ENCODE measurements at regions not wholly inside any gene's neighbourhood (a gene's known extent, or its start where the extent isn't known, plus 50 kb on each side); places are given as distances from the start of the nearest gene placed in this dataset.

DNA sequence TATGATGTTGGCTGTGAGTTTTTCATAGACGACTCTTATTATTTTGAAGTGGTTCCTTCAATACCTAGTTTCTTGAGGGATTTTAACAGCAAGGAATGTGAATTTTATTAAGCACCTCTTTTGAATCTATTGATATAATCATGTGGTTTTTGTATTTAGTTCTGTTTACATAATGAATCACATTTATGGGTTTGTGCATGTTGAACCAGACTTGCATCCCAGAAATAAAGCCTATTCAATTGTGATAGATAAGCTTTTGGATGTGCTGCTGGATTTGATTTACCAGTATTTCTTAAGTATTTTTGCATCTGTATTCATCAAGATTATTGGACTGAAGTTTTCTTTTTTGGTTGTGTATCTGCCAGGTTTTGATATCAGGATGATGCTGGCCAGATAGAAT is 131.6 kb upstream of the SCN7A start:
- no peak overlapping the region for H3K9ac ChIP-seq
- 86% methylated on average over 1 of the region's 1 CpG for WGBS (ENCODE audit: low lambda C conversion rate)
- DNase-seq, result no peak
- CTCF ChIA-PET, result no interaction called here
- no peaks in the 10 kb centered on the region for H4K20me1 ChIP-seq (ENCODE audit: insufficient read depth)
- POLR2A ChIA-PET, result no interaction called here
- H3K27me3 ChIP-seq (ENCODE audit: insufficient read depth), result no peaks in the 10 kb centered on the region
- H3K27ac ChIP-seq (ENCODE audit: low read depth in 2 of 2, low read length in 1 of 2), result no peak overlapping the region
- no peak overlapping the region for H2AFZ ChIP-seq (ENCODE audit: low read depth)
- no peaks in the 10 kb centered on the region for H3K9me2 ChIP-seq
- no peak overlapping the region for H3K4me3 ChIP-seq (ENCODE audit: low read depth in 2 of 2, low read length in 1 of 2)
- H3K4me2 ChIP-seq, result no peak overlapping the region
- H3K4me1 ChIP-seq (ENCODE audit: control insufficient read depth in 1 of 2, insufficient read depth in 2 of 2, low read depth in 1 of 2, low read length in 1 of 2), result no peaks in the 10 kb centered on the region
- no peaks in the 10 kb centered on the region for H3F3A ChIP-seq (replicated peaks; ENCODE audit: insufficient read depth)
- no peaks in the 10 kb centered on the region for H3K36me3 ChIP-seq (replicated peaks in 1 of 2; ENCODE audit: control insufficient read depth in 1 of 2, insufficient read depth in 2 of 2, low read length in 1 of 2)
- no peaks in the 10 kb centered on the region for H3K79me2 ChIP-seq (ENCODE audit: insufficient read depth)
- TF ChIP-seq, protein P1, sequence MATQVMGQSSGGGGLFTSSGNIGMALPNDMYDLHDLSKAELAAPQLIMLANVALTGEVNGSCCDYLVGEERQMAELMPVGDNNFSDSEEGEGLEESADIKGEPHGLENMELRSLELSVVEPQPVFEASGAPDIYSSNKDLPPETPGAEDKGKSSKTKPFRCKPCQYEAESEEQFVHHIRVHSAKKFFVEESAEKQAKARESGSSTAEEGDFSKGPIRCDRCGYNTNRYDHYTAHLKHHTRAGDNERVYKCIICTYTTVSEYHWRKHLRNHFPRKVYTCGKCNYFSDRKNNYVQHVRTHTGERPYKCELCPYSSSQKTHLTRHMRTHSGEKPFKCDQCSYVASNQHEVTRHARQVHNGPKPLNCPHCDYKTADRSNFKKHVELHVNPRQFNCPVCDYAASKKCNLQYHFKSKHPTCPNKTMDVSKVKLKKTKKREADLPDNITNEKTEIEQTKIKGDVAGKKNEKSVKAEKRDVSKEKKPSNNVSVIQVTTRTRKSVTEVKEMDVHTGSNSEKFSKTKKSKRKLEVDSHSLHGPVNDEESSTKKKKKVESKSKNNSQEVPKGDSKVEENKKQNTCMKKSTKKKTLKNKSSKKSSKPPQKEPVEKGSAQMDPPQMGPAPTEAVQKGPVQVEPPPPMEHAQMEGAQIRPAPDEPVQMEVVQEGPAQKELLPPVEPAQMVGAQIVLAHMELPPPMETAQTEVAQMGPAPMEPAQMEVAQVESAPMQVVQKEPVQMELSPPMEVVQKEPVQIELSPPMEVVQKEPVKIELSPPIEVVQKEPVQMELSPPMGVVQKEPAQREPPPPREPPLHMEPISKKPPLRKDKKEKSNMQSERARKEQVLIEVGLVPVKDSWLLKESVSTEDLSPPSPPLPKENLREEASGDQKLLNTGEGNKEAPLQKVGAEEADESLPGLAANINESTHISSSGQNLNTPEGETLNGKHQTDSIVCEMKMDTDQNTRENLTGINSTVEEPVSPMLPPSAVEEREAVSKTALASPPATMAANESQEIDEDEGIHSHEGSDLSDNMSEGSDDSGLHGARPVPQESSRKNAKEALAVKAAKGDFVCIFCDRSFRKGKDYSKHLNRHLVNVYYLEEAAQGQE (IDR thresholded peaks at IDR 0.05; ENCODE audit: low read depth, low read length), result no peak
- TF ChIP-seq MXI1 (IDR thresholded peaks at IDR 0.05; ENCODE audit: low read depth, low read length) (no peak), EZH2phosphoT487 (IDR thresholded peaks at IDR 0.05; ENCODE audit: borderline replicate concordance, low read depth) (no peak), RFX5 (IDR thresholded peaks at IDR 0.05; ENCODE audit: low read length) (no peak), TAF1 (IDR thresholded peaks at IDR 0.05; ENCODE audit: borderline replicate concordance, low read depth, low read length) (no peak), NFIC (IDR thresholded peaks at IDR 0.05; ENCODE audit: borderline replicate concordance) (no peak)
- H3K9me3 ChIP-seq, result no peaks in the 10 kb centered on the region

DNA sequence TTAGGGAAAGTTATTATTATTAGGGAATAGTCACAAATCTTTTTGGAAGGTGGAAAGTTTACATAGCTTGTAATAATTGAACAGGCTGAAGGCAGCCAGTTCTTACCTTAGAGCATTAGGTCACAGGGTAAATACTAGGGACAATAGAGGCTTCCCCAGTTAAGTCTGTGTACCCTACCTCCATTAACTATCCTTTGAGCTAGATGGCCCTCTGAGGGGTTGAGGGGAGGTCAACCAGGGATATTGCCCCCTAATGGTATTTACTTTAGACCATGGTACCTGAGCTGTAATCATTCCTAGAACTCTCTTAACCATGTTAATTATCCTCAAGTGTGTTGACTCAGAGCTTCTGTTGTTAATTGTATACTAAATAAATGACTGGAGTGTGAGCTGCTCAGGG is 120.5 kb upstream of the SCN7A start:
- Histone ChIP-seq H3K9me2 (no peaks in the 10 kb centered on the region), H3K79me2 (ENCODE audit: insufficient read depth) (no peaks in the 10 kb centered on the region), H3K27me3 (ENCODE audit: insufficient read depth) (no peaks in the 10 kb centered on the region), H4K20me1 (ENCODE audit: insufficient read depth) (no peaks in the 10 kb centered on the region), H3K27ac (ENCODE audit: low read depth in 2 of 2, low read length in 1 of 2) (no peak overlapping the region), H3K4me2 (no peak overlapping the region), H3K9ac (no peak overlapping the region), H3K9me3 (no peaks in the 10 kb centered on the region), H3K4me3 (ENCODE audit: low read depth in 2 of 2, low read length in 1 of 2) (no peak overlapping the region), H3K36me3 (replicated peaks in 1 of 2; ENCODE audit: control insufficient read depth in 1 of 2, insufficient read depth in 2 of 2, low read length in 1 of 2) (no peaks in the 10 kb centered on the region), H3K4me1 (ENCODE audit: control insufficient read depth in 1 of 2, insufficient read depth in 2 of 2, low read depth in 1 of 2, low read length in 1 of 2) (no peaks in the 10 kb centered on the region; a peak in 1 of 4 replicates), H3F3A (replicated peaks; ENCODE audit: insufficient read depth) (no peaks in the 10 kb centered on the region), H2AFZ (ENCODE audit: low read depth) (no peak overlapping the region)
- DNase-seq, result no peak
- CTCF ChIA-PET, result interaction anchor here (1.3 kb wide), 1 partner anchor 11 kb away, joined by 3 read pairs; no protein-coding TSS in a partner anchor
- POLR2A ChIA-PET, result no interaction called here
- no peak for TF ChIP-seq GABPA (IDR thresholded peaks at IDR 0.05; ENCODE audit: low read depth)
- no peak for TF ChIP-seq FOXM1 (IDR thresholded peaks at IDR 0.05; ENCODE audit: low read depth)
- TF ChIP-seq SMC3 (IDR thresholded peaks at IDR 0.05; ENCODE audit: low read depth, low read length), result no peak
- no peak for TF ChIP-seq YY1 (IDR thresholded peaks at IDR 0.05; ENCODE audit: low read depth)
- TF ChIP-seq RCOR1 (IDR thresholded peaks at IDR 0.05; ENCODE audit: low read length), result no peak
- TF ChIP-seq FOXJ3 (CRISPR knock-in tag; IDR thresholded peaks at IDR 0.05), result no peak
- no peak for TF ChIP-seq MEF2A (IDR thresholded peaks at IDR 0.05; ENCODE audit: borderline replicate concordance, low read depth)
- TF ChIP-seq, protein P2, sequence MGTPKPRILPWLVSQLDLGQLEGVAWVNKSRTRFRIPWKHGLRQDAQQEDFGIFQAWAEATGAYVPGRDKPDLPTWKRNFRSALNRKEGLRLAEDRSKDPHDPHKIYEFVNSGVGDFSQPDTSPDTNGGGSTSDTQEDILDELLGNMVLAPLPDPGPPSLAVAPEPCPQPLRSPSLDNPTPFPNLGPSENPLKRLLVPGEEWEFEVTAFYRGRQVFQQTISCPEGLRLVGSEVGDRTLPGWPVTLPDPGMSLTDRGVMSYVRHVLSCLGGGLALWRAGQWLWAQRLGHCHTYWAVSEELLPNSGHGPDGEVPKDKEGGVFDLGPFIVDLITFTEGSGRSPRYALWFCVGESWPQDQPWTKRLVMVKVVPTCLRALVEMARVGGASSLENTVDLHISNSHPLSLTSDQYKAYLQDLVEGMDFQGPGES (IDR thresholded peaks at IDR 0.05; ENCODE audit: low read depth, low read length), result no peak
- TF ChIP-seq POLR2AphosphoS5 (IDR thresholded peaks at IDR 0.05; ENCODE audit: low read depth, low read length), result no peak
- TF ChIP-seq, protein P3, sequence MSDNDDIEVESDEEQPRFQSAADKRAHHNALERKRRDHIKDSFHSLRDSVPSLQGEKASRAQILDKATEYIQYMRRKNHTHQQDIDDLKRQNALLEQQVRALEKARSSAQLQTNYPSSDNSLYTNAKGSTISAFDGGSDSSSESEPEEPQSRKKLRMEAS (IDR thresholded peaks at IDR 0.05; ENCODE audit: low read depth), result no peak
- TF ChIP-seq RAD21 (IDR thresholded peaks at IDR 0.05; ENCODE audit: low read length), result no peak
- TF ChIP-seq, protein P4, sequence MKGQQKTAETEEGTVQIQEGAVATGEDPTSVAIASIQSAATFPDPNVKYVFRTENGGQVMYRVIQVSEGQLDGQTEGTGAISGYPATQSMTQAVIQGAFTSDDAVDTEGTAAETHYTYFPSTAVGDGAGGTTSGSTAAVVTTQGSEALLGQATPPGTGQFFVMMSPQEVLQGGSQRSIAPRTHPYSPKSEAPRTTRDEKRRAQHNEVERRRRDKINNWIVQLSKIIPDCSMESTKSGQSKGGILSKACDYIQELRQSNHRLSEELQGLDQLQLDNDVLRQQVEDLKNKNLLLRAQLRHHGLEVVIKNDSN (IDR thresholded peaks at IDR 0.05; ENCODE audit: borderline replicate concordance, low read depth), result no peak
- TF ChIP-seq NFIC (IDR thresholded peaks at IDR 0.05; ENCODE audit: borderline replicate concordance), result no peak
- TF ChIP-seq, protein P5, sequence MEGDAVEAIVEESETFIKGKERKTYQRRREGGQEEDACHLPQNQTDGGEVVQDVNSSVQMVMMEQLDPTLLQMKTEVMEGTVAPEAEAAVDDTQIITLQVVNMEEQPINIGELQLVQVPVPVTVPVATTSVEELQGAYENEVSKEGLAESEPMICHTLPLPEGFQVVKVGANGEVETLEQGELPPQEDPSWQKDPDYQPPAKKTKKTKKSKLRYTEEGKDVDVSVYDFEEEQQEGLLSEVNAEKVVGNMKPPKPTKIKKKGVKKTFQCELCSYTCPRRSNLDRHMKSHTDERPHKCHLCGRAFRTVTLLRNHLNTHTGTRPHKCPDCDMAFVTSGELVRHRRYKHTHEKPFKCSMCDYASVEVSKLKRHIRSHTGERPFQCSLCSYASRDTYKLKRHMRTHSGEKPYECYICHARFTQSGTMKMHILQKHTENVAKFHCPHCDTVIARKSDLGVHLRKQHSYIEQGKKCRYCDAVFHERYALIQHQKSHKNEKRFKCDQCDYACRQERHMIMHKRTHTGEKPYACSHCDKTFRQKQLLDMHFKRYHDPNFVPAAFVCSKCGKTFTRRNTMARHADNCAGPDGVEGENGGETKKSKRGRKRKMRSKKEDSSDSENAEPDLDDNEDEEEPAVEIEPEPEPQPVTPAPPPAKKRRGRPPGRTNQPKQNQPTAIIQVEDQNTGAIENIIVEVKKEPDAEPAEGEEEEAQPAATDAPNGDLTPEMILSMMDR (IDR thresholded peaks at IDR 0.05), result no peak

Data from SK-N-SH (cell line).